WTC11 (cell line): ENCODE measurements at regions not wholly inside any gene's neighbourhood (a gene's known extent, or its start where the extent isn't known, plus 50 kb on each side); places are given as distances from the start of the nearest gene placed in this dataset.

ENCODE experiments used
- ATAC-seq: fragments of 200-7000 bp; cut with Tn5 transposase; 2 replicates; pipeline ENCODE4 v1.10.0; 2021; ENCODE audit warnings: mild to moderate bottlenecking, moderate library complexity
- CTCF ChIA-PET: fragments of 300-600 bp; sonication (Branson Sonifier 250); formaldehyde crosslinking; loops from one replicate; lab custom pipeline; 2021; ENCODE audit warnings: antibody characterized with exemption; lab: Charles Lee
- POLR2A ChIA-PET: fragments of 350-600 bp; sonication (Branson Sonifier 250); formaldehyde crosslinking; loops from one replicate; lab custom pipeline; 2021; ENCODE audit warnings: antibody characterized with exemption; lab: Charles Lee
- DNase-seq: peaks from one replicate; pipeline ENCODE4 v3.0.0; 2021; ENCODE audit warnings: low spot score
- H3K27ac Mint-ChIP-seq: 2 replicates; pipeline ENCODE4 v1.8.0; 2021; ENCODE audit warnings: mixed read lengths
- H3K27me3 Mint-ChIP-seq: 2 replicates; pipeline ENCODE4 v1.8.0; 2021; ENCODE audit warnings: low read depth, mild to moderate bottlenecking, moderate library complexity, mixed read lengths
- H3K36me3 Mint-ChIP-seq: 2 replicates; pipeline ENCODE4 v1.8.0; 2021; ENCODE audit warnings: mixed read lengths
- H3K4me1 Mint-ChIP-seq: 2 replicates; pipeline ENCODE4 v1.8.0; 2022; ENCODE audit warnings: mixed read lengths
- H3K4me3 Mint-ChIP-seq: 2 replicates; pipeline ENCODE4 v1.8.0; 2021; ENCODE audit warnings: mild to moderate bottlenecking, moderate library complexity, mixed read lengths
- H3K9me3 Mint-ChIP-seq: 2 replicates; pipeline ENCODE4 v1.8.0; 2021; ENCODE audit warnings: mixed read lengths
- FOXK1 ChIP-seq: sonication (generic); formaldehyde crosslinking; IDR thresholded peaks from 2 replicates; pipeline ENCODE4 v1.8.0; 2022; ENCODE audit warnings: mild to moderate bottlenecking, moderate library complexity, missing genetic modification reagents
- GTF2I ChIP-seq: fragments of 250-450 bp; sonication (Bioruptor Pico); conservative IDR thresholded peaks from 2 replicates; pipeline ENCODE4 v1.4.0; 2021; ENCODE audit warnings: mild to moderate bottlenecking
- HMGA2 ChIP-seq: fragments of 250-450 bp; sonication (Bioruptor Pico); IDR thresholded peaks from 2 replicates; pipeline ENCODE4 v1.4.0; 2021; ENCODE audit warnings: mild to moderate bottlenecking, moderate library complexity
- HMGXB4 ChIP-seq: sonication (generic); formaldehyde crosslinking; IDR thresholded peaks from 2 replicates; pipeline ENCODE4 v1.8.1; 2023; ENCODE audit warnings: mild to moderate bottlenecking, moderate library complexity, missing genetic modification reagents
- JAZF1 ChIP-seq: fragments of 250-450 bp; sonication (Bioruptor Pico); IDR thresholded peaks from 2 replicates; pipeline ENCODE4 v1.9.0; 2021; ENCODE audit warnings: moderate library complexity, mild to moderate bottlenecking, inconsistent platforms
- MXD4 ChIP-seq: fragments of 250-450 bp; sonication (Bioruptor Pico); IDR thresholded peaks from 2 replicates; pipeline ENCODE4 v1.8.0; 2021; ENCODE audit warnings: mild to moderate bottlenecking, moderate library complexity, borderline replicate concordance
- MYBL2 ChIP-seq: sonication (generic); formaldehyde crosslinking; IDR thresholded peaks from 2 replicates; pipeline ENCODE4 v1.8.1; 2023; ENCODE audit warnings: mild to moderate bottlenecking, moderate library complexity, missing genetic modification reagents
- NFATC4 ChIP-seq: fragments of 250-450 bp; sonication (Bioruptor Pico); IDR thresholded peaks from 2 replicates; pipeline ENCODE4 v1.9.0; 2021; ENCODE audit warnings: mild to moderate bottlenecking
- NR1H2 ChIP-seq: sonication (generic); formaldehyde crosslinking; IDR thresholded peaks from 2 replicates; pipeline ENCODE4 v1.9.0; 2021; ENCODE audit warnings: mild to moderate bottlenecking, moderate library complexity, missing genetic modification reagents
- NR2C2 ChIP-seq: sonication (generic); formaldehyde crosslinking; IDR thresholded peaks from 2 replicates; pipeline ENCODE4 v1.8.0; 2022; ENCODE audit warnings: mild to moderate bottlenecking, missing genetic modification reagents
- PRRX2 ChIP-seq: fragments of 250-450 bp; sonication (Bioruptor Pico); IDR thresholded peaks from 2 replicates; pipeline ENCODE4 v1.8.0; 2021; ENCODE audit warnings: mild to moderate bottlenecking
- RORB ChIP-seq: fragments of 250-450 bp; sonication (Bioruptor Pico); IDR thresholded peaks from 2 replicates; pipeline ENCODE4 v1.9.0; 2021; ENCODE audit warnings: mild to moderate bottlenecking
- SOX15 ChIP-seq: fragments of 250-450 bp; sonication (Bioruptor Pico); IDR thresholded peaks from 2 replicates; pipeline ENCODE4 v1.9.0; 2021; ENCODE audit warnings: mild to moderate bottlenecking
- TCF7 ChIP-seq: sonication (generic); formaldehyde crosslinking; IDR thresholded peaks from 2 replicates; pipeline ENCODE4 v1.8.0; 2022; ENCODE audit warnings: mild to moderate bottlenecking, low read depth, missing genetic modification reagents, moderate library complexity
- TEAD1 ChIP-seq: sonication (generic); formaldehyde crosslinking; IDR thresholded peaks from 2 replicates; pipeline ENCODE4 v1.8.0; 2022; ENCODE audit warnings: mild to moderate bottlenecking, missing genetic modification reagents
- ZNF138 ChIP-seq: sonication (generic); formaldehyde crosslinking; conservative IDR thresholded peaks from 2 replicates; pipeline ENCODE4 v1.8.1; 2022; ENCODE audit warnings: mild to moderate bottlenecking, moderate library complexity, missing genetic modification reagents
- ZNF416 ChIP-seq: fragments of 250-450 bp; sonication (Bioruptor Pico); IDR thresholded peaks from 2 replicates; pipeline ENCODE4 v1.9.0; 2021; ENCODE audit warnings: mild to moderate bottlenecking, inconsistent platforms
- TF ChIP-seq, protein P1 (sequence below): fragments of 250-450 bp; sonication (Bioruptor Pico); IDR thresholded peaks from 2 replicates; pipeline ENCODE4 v1.9.0; 2021; ENCODE audit warnings: mild to moderate bottlenecking
- TF ChIP-seq, protein P2 (sequence below): sonication (generic); formaldehyde crosslinking; IDR thresholded peaks from 2 replicates; pipeline ENCODE4 v1.8.0; 2022; ENCODE audit warnings: mild to moderate bottlenecking, missing genetic modification reagents
- TF ChIP-seq, protein P3 (sequence below): sonication (generic); formaldehyde crosslinking; conservative IDR thresholded peaks from 2 replicates; pipeline ENCODE4 v1.8.1; 2023; ENCODE audit warnings: mild to moderate bottlenecking, low read depth, missing genetic modification reagents, moderate library complexity
- TF ChIP-seq, protein P4 (sequence below): fragments of 250-450 bp; sonication (Bioruptor Pico); IDR thresholded peaks from 2 replicates; pipeline ENCODE4 v1.9.0; 2021; ENCODE audit warnings: mild to moderate bottlenecking, borderline replicate concordance
- TF ChIP-seq, protein P5 (sequence below): sonication (generic); formaldehyde crosslinking; IDR thresholded peaks from 2 replicates; pipeline ENCODE4 v1.8.1; 2022; ENCODE audit warnings: missing genetic modification reagents, borderline replicate concordance

DNA sequence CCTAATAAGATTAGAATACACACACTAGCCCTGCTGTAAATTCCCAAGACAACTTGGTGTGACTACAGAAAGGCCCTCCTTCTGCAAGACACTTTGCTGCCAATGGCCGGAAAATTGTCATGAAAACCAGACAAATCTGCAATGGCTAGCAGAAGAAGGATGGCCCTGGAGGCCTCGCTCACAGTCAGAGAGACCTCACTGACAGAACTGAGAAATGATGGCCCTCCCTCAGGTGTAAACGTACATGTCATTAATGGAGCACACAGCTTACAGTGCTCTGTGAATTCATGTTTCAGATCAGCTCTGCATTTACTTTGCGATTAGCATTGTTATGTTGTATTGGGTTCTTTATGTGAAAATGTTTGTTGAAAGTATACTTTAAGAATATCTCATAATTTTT is 202.9 kb upstream of the N4BP1 start:
- Mint-ChIP-seq H3K9me3 (no peaks in the 10 kb centered on the region), H3K27me3 (peaks cover 47% of the 10 kb centered on the region), H3K4me3 (no peak overlapping the region), H3K36me3 (no peaks in the 10 kb centered on the region), H3K27ac (no peak overlapping the region), H3K4me1 (peaks cover 15% of the 10 kb centered on the region)
- TF ChIP-seq NR1H2 (CRISPR knock-in tag) (no peak), TEAD1 (CRISPR knock-in tag) (no peak), JAZF1 (no peak), NFATC4 (CRISPR knock-in tag) (no peak), NR2C2 (CRISPR knock-in tag) (no peak), HMGA2 (CRISPR knock-in tag) (no peak), MXD4 (no peak), FOXK1 (CRISPR knock-in tag) (no peak), SOX15 (CRISPR knock-in tag) (no peak), HMGXB4 (no peak), RORB (CRISPR knock-in tag) (no peak)
- TF ChIP-seq, protein P1, sequence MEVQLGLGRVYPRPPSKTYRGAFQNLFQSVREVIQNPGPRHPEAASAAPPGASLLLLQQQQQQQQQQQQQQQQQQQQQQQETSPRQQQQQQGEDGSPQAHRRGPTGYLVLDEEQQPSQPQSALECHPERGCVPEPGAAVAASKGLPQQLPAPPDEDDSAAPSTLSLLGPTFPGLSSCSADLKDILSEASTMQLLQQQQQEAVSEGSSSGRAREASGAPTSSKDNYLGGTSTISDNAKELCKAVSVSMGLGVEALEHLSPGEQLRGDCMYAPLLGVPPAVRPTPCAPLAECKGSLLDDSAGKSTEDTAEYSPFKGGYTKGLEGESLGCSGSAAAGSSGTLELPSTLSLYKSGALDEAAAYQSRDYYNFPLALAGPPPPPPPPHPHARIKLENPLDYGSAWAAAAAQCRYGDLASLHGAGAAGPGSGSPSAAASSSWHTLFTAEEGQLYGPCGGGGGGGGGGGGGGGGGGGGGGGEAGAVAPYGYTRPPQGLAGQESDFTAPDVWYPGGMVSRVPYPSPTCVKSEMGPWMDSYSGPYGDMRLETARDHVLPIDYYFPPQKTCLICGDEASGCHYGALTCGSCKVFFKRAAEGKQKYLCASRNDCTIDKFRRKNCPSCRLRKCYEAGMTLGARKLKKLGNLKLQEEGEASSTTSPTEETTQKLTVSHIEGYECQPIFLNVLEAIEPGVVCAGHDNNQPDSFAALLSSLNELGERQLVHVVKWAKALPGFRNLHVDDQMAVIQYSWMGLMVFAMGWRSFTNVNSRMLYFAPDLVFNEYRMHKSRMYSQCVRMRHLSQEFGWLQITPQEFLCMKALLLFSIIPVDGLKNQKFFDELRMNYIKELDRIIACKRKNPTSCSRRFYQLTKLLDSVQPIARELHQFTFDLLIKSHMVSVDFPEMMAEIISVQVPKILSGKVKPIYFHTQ (CRISPR knock-in tag): no peak
- TF ChIP-seq, protein P2, sequence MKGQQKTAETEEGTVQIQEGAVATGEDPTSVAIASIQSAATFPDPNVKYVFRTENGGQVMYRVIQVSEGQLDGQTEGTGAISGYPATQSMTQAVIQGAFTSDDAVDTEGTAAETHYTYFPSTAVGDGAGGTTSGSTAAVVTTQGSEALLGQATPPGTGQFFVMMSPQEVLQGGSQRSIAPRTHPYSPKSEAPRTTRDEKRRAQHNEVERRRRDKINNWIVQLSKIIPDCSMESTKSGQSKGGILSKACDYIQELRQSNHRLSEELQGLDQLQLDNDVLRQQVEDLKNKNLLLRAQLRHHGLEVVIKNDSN (CRISPR knock-in tag): no peak
- TF ChIP-seq, protein P3, sequence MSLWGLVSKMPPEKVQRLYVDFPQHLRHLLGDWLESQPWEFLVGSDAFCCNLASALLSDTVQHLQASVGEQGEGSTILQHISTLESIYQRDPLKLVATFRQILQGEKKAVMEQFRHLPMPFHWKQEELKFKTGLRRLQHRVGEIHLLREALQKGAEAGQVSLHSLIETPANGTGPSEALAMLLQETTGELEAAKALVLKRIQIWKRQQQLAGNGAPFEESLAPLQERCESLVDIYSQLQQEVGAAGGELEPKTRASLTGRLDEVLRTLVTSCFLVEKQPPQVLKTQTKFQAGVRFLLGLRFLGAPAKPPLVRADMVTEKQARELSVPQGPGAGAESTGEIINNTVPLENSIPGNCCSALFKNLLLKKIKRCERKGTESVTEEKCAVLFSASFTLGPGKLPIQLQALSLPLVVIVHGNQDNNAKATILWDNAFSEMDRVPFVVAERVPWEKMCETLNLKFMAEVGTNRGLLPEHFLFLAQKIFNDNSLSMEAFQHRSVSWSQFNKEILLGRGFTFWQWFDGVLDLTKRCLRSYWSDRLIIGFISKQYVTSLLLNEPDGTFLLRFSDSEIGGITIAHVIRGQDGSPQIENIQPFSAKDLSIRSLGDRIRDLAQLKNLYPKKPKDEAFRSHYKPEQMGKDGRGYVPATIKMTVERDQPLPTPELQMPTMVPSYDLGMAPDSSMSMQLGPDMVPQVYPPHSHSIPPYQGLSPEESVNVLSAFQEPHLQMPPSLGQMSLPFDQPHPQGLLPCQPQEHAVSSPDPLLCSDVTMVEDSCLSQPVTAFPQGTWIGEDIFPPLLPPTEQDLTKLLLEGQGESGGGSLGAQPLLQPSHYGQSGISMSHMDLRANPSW (CRISPR knock-in tag): no peak
- no peak for DNase-seq
- ATAC-seq: no peak
- CTCF ChIA-PET: interaction anchor here (1.4 kb wide), 1 partner anchor 18 kb away, joined by 4 read pairs; no protein-coding TSS in a partner anchor
- POLR2A ChIA-PET: no interaction called here

GRCh38 chr16:48811478-48811877 is 201.5 kb upstream of the N4BP1 start:
- Mint-ChIP-seq H3K9me3 (no peaks in the 10 kb centered on the region), H3K27ac (no peak overlapping the region), H3K4me1 (peaks cover 15% of the 10 kb centered on the region), H3K36me3 (no peaks in the 10 kb centered on the region), H3K27me3 (peaks cover 52% of the 10 kb centered on the region), H3K4me3 (peak overlapping the region; percentile 75)
- TF ChIP-seq PRRX2: no peak
- TF ChIP-seq TCF7 (CRISPR knock-in tag): no peak
- TF ChIP-seq ZNF416 (CRISPR knock-in tag): no peak
- TF ChIP-seq, protein P4, sequence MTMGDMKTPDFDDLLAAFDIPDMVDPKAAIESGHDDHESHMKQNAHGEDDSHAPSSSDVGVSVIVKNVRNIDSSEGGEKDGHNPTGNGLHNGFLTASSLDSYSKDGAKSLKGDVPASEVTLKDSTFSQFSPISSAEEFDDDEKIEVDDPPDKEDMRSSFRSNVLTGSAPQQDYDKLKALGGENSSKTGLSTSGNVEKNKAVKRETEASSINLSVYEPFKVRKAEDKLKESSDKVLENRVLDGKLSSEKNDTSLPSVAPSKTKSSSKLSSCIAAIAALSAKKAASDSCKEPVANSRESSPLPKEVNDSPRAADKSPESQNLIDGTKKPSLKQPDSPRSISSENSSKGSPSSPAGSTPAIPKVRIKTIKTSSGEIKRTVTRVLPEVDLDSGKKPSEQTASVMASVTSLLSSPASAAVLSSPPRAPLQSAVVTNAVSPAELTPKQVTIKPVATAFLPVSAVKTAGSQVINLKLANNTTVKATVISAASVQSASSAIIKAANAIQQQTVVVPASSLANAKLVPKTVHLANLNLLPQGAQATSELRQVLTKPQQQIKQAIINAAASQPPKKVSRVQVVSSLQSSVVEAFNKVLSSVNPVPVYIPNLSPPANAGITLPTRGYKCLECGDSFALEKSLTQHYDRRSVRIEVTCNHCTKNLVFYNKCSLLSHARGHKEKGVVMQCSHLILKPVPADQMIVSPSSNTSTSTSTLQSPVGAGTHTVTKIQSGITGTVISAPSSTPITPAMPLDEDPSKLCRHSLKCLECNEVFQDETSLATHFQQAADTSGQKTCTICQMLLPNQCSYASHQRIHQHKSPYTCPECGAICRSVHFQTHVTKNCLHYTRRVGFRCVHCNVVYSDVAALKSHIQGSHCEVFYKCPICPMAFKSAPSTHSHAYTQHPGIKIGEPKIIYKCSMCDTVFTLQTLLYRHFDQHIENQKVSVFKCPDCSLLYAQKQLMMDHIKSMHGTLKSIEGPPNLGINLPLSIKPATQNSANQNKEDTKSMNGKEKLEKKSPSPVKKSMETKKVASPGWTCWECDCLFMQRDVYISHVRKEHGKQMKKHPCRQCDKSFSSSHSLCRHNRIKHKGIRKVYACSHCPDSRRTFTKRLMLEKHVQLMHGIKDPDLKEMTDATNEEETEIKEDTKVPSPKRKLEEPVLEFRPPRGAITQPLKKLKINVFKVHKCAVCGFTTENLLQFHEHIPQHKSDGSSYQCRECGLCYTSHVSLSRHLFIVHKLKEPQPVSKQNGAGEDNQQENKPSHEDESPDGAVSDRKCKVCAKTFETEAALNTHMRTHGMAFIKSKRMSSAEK (CRISPR knock-in tag): no peak
- no peak for TF ChIP-seq MXD4
- TF ChIP-seq ZNF138 (CRISPR knock-in tag): no peak
- TF ChIP-seq, protein P5, sequence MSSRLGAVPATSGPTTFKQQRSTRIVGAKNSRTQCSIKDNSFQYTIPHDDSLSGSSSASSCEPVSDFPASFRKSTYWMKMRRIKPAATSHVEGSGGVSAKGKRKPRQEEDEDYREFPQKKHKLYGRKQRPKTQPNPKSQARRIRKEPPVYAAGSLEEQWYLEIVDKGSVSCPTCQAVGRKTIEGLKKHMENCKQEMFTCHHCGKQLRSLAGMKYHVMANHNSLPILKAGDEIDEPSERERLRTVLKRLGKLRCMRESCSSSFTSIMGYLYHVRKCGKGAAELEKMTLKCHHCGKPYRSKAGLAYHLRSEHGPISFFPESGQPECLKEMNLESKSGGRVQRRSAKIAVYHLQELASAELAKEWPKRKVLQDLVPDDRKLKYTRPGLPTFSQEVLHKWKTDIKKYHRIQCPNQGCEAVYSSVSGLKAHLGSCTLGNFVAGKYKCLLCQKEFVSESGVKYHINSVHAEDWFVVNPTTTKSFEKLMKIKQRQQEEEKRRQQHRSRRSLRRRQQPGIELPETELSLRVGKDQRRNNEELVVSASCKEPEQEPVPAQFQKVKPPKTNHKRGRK (CRISPR knock-in tag): no peak
- no peak for TF ChIP-seq MYBL2 (CRISPR knock-in tag)
- TF ChIP-seq GTF2I (CRISPR knock-in tag): no peak
- TF ChIP-seq NR1H2 (CRISPR knock-in tag): no peak
- DNase-seq (peak; percentile 48), ATAC-seq (peak; percentile 69)
- CTCF ChIA-PET: interaction anchor here (0.6 to 2.0 kb wide), 2 partner anchors 20 to 173 kb away, joined by 3 to 8 read pairs; no protein-coding TSS in a partner anchor
- POLR2A ChIA-PET: no interaction called here
